Renal cortex interstitium (tissue), 11 donors: ENCODE measurements at regions not wholly inside any gene's neighbourhood (a gene's known extent, or its start where the extent isn't known, plus 50 kb on each side); places are given as distances from the start of the nearest gene placed in this dataset.

Experiments
- DNase-seq, 11 donors: peaks; one replicate each; pipeline ENCODE4 v3.0.0-alpha.2; 2013; ENCODE audit warnings: low read depth in 9 of 11, low spot score in 4 of 11; ENCODE audit errors: extremely low read depth in 1 of 11

DNA sequence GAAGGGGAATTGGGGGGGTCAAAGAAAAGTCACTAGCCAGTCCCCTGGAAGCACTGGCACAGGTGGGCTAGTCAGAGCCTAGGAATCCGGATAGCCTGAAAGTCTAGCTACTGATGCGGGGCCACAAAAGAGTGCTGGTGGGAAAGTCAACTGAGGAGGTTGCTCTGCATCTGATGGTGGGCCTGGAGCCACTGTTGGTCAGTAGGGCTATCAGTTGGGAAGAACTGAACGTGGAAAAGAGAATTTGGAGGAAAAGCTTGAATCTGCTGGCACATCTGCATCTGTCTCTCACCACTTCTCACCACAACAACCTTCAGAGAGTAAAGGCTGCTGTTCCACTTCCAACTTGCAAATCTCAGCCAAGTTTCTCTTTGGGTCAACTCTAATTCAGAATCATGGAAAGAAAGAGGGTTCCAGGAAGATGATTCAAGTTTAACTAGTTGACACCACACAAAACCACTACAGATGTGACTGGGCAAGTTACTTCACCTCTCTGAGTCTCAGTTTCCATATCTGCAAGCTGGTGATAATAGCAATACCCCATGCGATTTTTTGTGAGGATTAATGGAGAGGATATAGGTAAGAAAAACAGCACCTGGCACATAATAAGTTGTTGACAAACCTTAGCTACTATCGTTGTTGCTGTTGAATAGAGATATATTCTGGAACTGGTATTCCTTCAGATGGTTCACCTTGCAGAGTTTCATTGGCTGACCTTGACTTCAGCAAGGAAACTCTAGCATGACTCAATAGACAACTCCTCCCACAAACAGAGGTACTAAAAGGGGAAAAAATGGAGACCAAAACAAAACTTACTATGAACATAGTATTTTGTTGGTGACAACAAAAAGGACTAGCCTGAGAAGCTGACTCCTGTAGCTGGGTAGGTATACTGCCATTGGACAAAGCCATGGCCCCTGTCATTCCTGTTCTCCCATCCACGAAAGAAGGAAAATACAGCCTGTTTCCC is 280.2 kb upstream of the STT3B start:
- no peak for DNase-seq

DNA sequence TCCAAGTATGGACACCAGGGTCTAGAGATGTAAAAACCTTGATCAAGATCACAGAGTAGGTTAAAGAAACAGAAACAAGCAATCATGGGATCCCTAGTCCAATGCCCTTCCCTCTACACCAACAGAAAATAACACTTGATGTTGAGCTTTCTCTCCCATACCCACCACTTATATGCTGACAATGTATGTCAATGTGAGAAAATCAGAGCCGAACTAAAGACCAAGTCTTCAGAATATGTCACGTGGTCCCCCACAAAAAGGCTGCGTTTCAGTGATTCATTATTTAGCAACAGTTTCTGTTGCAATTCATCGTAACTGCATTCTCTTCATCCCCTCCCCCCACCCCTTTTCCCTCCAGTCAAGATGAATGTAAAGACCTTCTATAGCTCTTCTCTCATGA is 278.9 kb upstream of the STT3B start:
- no peak for DNase-seq

DNA sequence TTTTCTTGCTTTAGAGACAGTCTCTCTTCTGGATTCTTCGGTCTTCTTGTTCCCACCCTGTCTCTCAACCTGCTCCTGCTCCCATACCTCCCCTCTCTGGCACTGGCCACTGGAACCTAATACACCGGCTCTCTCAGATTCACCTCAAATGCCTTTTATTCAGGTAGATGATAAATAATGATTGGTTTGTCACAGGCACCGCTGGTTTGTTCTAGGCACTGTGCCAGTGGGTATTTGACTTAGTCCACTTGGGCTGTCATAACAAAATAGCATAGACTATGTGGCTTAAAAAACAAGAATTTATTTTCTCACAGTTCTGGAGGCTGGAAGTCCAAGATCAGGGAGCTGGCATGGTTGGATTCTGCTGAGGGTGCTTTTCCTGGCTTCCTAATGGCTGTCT is 278.2 kb upstream of the STT3B start:
- DNase-seq: no peak

DNA sequence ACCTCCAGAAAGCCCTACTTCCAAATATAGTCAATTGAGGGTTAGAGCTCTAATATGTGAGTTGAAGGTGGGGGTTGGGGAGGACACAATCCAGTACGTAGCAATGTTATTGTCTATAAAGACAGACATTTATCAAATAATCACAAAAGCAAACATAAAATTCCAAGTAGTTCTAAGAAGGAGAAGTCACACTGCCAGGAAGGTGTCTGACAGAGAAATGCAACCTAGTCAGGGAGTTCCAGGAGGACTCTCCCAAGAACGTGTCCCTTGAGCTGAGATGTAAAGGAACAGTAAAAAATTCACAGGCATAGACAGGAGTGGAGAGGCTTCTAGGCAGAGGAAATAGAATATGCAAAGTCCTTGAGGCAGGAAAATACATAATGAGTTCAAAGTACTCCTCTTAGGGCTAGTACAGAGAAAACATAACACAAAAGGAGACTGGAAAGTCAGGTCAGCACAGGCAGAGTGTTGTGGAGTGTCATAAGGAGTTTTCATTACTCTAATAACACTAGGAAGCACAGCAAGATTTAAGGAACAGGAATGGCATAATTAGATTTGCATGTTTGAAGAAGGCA is 277.6 kb upstream of the STT3B start:
- no peak for DNase-seq

DNA sequence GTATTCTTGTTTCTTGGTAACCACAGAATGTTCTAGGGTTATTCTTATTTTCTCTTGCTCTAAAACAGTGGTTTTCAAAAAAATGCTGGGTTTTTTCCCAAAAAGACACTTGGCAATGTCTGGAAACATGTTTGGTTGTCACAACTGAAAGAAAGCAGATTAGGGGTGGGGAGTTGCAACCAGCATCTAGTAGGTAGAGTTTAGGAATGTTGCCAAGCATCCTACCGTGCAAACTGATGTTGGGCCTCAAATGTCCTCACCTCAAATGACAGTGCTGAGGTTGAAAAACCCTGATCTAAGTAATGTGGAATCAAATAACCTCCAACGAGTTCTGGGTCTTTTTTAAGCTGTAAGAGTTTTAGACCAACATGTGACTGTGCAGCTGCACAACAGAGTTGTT is 270.5 kb upstream of the STT3B start:
- no peak for DNase-seq

DNA sequence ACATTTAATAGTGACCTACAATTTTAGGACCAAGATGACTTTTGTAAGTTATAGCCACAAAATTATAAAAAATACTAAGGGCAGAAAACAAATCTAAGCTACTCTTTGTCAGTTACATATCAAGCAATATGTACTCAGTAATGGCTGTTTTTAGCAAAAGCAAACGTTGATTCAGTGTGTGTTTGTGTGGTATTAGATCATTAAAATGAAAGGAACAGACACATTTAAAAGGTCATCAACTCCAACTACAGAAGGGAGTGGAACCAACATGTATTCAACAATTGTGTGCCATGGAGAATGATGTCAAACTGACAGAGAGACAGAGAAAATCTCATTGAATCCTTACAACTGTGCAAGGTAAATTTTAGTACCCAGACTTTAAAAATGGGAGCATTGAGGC is 268.8 kb upstream of the STT3B start:
- DNase-seq: no peak

- no peak for DNase-seq
Measured at GRCh38 chr3:31265646-31266428, 266.9 kb upstream of the STT3B start.

GRCh38 chr3:31268868-31269267 is 263.9 kb upstream of the STT3B start:
- DNase-seq: no peak

DNA sequence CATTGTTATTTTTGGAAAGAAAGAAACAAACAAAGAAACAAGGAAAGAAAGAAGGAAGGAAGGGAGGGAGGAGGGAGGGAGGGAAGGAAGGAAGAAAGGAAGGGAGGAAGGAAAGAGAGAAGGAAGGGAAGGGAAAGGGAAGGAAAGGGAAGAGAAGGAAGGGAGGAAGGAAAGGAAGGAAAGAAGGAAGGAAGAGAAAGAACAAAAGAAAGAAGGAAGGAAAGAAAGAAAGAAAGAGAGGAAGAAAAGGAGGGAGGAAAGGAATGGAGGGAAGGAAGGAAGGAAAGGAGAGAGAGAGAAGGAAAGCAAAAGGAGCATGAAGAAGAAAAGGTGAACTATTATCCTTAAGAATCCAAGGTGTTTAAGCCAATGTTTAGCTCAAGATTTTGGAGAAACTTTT is 262.7 kb upstream of the STT3B start:
- no peak for DNase-seq

DNA sequence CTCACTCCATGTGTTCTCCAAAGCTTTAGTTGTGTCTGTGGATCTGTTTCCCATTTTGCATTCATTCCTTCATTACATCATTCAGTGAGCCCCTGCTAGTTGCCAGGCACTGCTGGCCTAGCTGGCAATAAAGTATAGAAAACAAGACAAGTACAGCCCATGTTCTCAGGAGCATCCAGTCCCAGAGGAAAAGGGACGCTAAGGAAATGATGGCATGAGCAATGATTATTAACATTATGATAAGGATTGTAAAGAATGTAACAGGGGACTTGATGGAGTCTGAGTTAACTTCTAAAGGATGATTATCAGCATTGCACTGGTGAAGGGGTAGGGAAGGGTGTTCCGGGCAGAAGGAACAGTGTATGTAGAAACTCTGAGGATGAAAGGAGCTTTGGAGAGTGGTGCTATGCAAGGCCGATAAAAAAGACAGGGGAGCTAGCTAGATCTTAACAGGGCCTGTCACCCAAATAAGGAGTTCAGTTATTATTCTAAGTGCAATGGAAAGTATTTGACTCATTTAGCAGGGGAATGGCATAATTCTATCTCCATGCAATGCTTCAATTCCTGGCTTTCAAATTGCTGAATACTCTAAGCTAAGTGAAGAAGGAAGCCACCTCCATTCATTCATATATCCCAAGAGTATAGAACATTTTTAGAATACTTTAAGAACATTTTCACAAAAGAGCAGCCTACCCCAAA is 258.2 kb upstream of the STT3B start:
- peak in 1 of 11 donors; percentile 5 for DNase-seq

DNA sequence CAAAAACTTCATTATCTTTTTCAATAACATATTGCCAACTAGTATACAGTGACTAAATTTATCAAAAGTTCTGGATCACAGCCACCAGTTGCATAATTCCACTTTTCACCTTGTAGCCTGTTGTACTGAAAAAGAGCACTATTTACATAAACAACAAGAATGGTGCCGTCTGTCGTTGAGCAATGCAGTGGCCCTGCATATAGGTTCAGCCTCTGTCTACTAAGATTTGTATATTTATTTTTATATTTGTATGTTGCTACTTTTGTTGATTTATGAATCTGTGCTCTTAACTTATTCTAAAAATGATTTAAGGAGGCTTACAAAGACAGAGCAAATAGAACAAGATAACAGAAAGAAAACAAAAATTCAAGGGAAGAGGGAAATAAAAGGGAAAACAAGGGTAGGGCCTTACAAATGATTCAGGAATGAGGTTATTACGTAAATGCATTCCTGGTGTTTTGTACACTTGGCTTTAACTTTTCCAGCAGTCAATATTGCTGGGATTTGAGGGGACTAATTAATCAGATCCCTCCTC is 257.6 kb upstream of the STT3B start:
- peak in 3 of 11 donors; percentile 9 to 20 (median 20) for DNase-seq

GRCh38 chr3:31275583-31275982 is 257.1 kb upstream of the STT3B start:
- DNase-seq: no peak

- DNase-seq: no peak
Measured at GRCh38 chr3:31277582-31277981, 255.1 kb upstream of the STT3B start.

DNA sequence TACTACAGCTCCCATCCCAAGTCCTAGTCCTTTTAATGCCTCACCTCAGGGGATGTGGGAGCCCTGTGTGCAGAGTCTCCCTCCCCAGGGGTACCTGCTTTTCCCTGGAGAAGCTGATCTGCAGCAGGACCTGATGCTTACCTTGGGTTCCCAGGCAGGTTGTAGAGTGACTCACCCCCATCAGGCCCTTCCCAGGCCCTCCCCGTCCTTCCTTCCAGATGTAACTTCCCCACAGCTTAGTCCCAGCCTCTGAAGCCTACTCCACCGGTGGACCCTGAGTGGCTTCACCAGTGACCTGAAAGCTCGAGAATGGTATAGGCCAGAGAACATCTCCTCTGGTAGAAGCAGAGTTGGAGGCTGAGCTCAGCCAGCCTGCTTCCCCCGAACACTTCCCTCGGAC is 254.2 kb upstream of the STT3B start:
- no peak for DNase-seq

GRCh38 chr3:31284776-31285175 is 247.9 kb upstream of the STT3B start:
- no peak for DNase-seq

- no peak for DNase-seq
Measured at GRCh38 chr3:31285833-31286486, 246.8 kb upstream of the STT3B start.

- no peak for DNase-seq
Measured at GRCh38 chr3:31288224-31288623, 244.5 kb upstream of the STT3B start.

DNA sequence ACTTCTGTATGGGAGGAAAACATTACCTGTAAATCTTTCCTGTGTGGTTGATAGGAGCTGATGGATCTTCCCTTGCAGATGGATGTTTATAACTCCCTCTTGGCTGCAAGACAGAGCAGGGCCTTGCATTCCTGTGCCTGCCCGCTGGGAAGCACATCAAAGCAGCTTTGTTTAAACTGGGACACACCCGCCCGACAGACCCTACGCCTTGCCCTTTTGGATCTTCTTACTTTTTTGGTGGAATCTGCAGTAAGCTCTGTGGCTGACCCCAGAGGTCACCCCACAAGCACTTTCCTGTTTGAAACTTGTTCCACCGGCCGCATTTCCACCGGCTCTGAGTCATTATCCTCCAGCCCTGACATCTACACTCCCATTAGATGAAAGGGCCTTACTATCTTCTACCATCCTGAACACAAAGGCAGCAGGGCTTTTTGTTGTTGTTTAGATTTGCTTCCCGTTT is 244.1 kb upstream of the STT3B start:
- DNase-seq: peak in 6 of 11 donors; percentile 12 to 26 (median 16)
